ENCODE measurements at regions not wholly inside any gene's neighbourhood (a gene's known extent, or its start where the extent isn't known, plus 50 kb on each side); places are given as distances from the start of the nearest gene placed in this dataset.

DNA sequence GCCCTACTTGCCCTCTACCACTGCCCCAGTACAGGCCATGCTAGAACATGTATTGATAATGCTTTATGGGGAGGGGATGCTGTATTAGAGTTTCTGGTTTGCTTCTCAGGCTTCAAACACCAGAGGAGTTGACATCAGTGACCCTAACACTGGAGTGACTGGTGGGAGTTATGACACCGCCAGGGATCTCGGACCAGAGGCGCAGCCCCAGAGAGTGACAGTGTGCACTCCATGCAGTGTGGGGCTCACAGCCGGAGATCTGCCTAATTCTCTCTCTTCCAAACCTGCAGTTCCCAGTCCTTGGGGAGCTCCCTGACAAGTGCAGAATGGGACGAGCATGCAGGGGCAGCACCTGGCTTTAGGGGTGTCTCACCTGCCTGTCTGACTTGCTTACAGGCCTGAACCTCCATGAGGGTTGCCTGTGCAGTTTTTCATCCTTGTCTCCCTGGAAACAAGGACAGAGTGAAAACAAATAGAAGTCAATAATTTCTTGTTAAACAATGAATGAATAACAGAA lies 244.9 kb upstream of the MYT1L start:
- TF ChIP-seq, protein P1, sequence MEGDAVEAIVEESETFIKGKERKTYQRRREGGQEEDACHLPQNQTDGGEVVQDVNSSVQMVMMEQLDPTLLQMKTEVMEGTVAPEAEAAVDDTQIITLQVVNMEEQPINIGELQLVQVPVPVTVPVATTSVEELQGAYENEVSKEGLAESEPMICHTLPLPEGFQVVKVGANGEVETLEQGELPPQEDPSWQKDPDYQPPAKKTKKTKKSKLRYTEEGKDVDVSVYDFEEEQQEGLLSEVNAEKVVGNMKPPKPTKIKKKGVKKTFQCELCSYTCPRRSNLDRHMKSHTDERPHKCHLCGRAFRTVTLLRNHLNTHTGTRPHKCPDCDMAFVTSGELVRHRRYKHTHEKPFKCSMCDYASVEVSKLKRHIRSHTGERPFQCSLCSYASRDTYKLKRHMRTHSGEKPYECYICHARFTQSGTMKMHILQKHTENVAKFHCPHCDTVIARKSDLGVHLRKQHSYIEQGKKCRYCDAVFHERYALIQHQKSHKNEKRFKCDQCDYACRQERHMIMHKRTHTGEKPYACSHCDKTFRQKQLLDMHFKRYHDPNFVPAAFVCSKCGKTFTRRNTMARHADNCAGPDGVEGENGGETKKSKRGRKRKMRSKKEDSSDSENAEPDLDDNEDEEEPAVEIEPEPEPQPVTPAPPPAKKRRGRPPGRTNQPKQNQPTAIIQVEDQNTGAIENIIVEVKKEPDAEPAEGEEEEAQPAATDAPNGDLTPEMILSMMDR (IDR thresholded peaks at IDR 0.05): no peak
- TF ChIP-seq FOXJ3 (CRISPR knock-in tag; IDR thresholded peaks at IDR 0.05): no peak
- TF ChIP-seq RXRA (IDR thresholded peaks at IDR 0.05; ENCODE audit: borderline replicate concordance, low read depth): no peak
- TF ChIP-seq, protein P2, sequence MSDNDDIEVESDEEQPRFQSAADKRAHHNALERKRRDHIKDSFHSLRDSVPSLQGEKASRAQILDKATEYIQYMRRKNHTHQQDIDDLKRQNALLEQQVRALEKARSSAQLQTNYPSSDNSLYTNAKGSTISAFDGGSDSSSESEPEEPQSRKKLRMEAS (IDR thresholded peaks at IDR 0.05; ENCODE audit: low read depth): no peak
- TF ChIP-seq, protein P3, sequence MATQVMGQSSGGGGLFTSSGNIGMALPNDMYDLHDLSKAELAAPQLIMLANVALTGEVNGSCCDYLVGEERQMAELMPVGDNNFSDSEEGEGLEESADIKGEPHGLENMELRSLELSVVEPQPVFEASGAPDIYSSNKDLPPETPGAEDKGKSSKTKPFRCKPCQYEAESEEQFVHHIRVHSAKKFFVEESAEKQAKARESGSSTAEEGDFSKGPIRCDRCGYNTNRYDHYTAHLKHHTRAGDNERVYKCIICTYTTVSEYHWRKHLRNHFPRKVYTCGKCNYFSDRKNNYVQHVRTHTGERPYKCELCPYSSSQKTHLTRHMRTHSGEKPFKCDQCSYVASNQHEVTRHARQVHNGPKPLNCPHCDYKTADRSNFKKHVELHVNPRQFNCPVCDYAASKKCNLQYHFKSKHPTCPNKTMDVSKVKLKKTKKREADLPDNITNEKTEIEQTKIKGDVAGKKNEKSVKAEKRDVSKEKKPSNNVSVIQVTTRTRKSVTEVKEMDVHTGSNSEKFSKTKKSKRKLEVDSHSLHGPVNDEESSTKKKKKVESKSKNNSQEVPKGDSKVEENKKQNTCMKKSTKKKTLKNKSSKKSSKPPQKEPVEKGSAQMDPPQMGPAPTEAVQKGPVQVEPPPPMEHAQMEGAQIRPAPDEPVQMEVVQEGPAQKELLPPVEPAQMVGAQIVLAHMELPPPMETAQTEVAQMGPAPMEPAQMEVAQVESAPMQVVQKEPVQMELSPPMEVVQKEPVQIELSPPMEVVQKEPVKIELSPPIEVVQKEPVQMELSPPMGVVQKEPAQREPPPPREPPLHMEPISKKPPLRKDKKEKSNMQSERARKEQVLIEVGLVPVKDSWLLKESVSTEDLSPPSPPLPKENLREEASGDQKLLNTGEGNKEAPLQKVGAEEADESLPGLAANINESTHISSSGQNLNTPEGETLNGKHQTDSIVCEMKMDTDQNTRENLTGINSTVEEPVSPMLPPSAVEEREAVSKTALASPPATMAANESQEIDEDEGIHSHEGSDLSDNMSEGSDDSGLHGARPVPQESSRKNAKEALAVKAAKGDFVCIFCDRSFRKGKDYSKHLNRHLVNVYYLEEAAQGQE (IDR thresholded peaks at IDR 0.05; ENCODE audit: low read depth, low read length): no peak
- TF ChIP-seq MXI1 (IDR thresholded peaks at IDR 0.05; ENCODE audit: low read depth, low read length): no peak
- no peak for TF ChIP-seq RFX5 (IDR thresholded peaks at IDR 0.05; ENCODE audit: low read length)
- TF ChIP-seq FOSL2 (IDR thresholded peaks at IDR 0.05; ENCODE audit: borderline replicate concordance, low read depth): no peak
- no peak for TF ChIP-seq EP300 (IDR thresholded peaks at IDR 0.05; ENCODE audit: borderline replicate concordance in 1 of 2, low read depth in 1 of 2, low read length in 1 of 2)
- no peak for TF ChIP-seq RCOR1 (IDR thresholded peaks at IDR 0.05; ENCODE audit: low read length)
- no peak for TF ChIP-seq RAD21 (IDR thresholded peaks at IDR 0.05; ENCODE audit: low read length)
- TF ChIP-seq, protein P4, sequence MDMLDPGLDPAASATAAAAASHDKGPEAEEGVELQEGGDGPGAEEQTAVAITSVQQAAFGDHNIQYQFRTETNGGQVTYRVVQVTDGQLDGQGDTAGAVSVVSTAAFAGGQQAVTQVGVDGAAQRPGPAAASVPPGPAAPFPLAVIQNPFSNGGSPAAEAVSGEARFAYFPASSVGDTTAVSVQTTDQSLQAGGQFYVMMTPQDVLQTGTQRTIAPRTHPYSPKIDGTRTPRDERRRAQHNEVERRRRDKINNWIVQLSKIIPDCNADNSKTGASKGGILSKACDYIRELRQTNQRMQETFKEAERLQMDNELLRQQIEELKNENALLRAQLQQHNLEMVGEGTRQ (IDR thresholded peaks at IDR 0.05; ENCODE audit: borderline replicate concordance, low read depth, low read length): no peak
- TF ChIP-seq EZH2phosphoT487 (IDR thresholded peaks at IDR 0.05; ENCODE audit: borderline replicate concordance, low read depth): no peak
- no peak for TF ChIP-seq TCF12 (IDR thresholded peaks at IDR 0.05)
